IMR-90 (cell line): ENCODE measurements at regions not wholly inside any gene's neighbourhood (a gene's known extent, or its start where the extent isn't known, plus 50 kb on each side); places are given as distances from the start of the nearest gene placed in this dataset.

ENCODE experiments used
- BHLHE40 ChIP-seq: fragments of 150-350 bp; IDR thresholded peaks from 2 replicates; pipeline ENCODE4 v1.6.1; 2016; ENCODE audit warnings: mild to moderate bottlenecking, low read depth, low read length
- CEBPB ChIP-seq: IDR thresholded peaks from 2 replicates; pipeline ENCODE4 v1.6.1; 2012; ENCODE audit warnings: low read depth, low read length, improper control_type of control experiment
- CHD1 ChIP-seq: IDR thresholded peaks from 2 replicates; pipeline ENCODE4 v1.6.1; 2012; ENCODE audit warnings: low read depth, low read length, improper control_type of control experiment
- CTCF ChIP-seq: conservative IDR thresholded peaks from 2 replicates; pipeline ENCODE4 v1.5.1; 2012; ENCODE audit warnings: mild to moderate bottlenecking, low read depth, low read length, improper control_type of control experiment
- FOS ChIP-seq: fragments of 150-350 bp; IDR thresholded peaks from 2 replicates; pipeline ENCODE4 v1.6.1; 2016; ENCODE audit warnings: low read depth, low read length
- MAFK ChIP-seq: IDR thresholded peaks from 2 replicates; pipeline ENCODE4 v1.6.1; 2012; ENCODE audit warnings: low read depth, low read length, improper control_type of control experiment
- MXI1 ChIP-seq: IDR thresholded peaks from 2 replicates; pipeline ENCODE4 v1.6.1; 2012; ENCODE audit warnings: low read depth, mild to moderate bottlenecking, low read length, moderate library complexity, borderline replicate concordance
- POLR2A ChIP-seq: IDR thresholded peaks from 2 replicates; pipeline ENCODE4 v1.6.1; 2012; ENCODE audit warnings: mild to moderate bottlenecking, low read depth, low read length
- RAD21 ChIP-seq: IDR thresholded peaks from 2 replicates; pipeline ENCODE4 v1.6.1; 2012; ENCODE audit warnings: low read length, improper control_type of control experiment
- RCOR1 ChIP-seq: IDR thresholded peaks from 2 replicates; pipeline ENCODE4 v1.6.1; 2012; ENCODE audit warnings: mild to moderate bottlenecking, low read length, improper control_type of control experiment; ENCODE audit not compliant: insufficient replicate concordance
- SMC3 ChIP-seq: fragments of 150-350 bp; IDR thresholded peaks from 2 replicates; pipeline ENCODE4 v1.6.1; 2016; ENCODE audit warnings: low read depth, mild to moderate bottlenecking, antibody characterized with exemption, low read length, moderate library complexity
- USF2 ChIP-seq: fragments of 150-350 bp; IDR thresholded peaks from 2 replicates; pipeline ENCODE4 v1.6.1; 2017; ENCODE audit warnings: mild to moderate bottlenecking, antibody characterized with exemption, low read length, low read depth

DNA sequence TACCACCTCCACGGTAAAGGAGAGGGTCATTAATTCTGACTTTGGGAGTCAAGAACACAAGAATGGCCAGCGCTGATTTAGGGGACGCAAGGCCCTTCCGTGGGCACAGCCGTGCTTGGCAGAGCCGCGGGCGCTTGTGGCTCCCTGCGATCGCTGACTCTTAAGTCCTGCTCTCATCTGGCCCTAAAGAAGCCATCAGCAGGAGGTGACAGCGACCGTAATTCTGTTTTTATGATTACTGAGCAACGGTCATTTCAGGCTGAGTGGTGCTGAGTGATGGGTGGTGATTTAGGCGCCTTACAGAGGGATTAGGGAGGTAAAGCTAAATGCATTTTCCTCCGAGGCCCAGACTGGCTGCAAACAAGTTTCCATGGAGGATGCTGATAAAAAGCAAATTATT lies 364.6 kb upstream of the SULF2 start:
- TF ChIP-seq USF2 (no peak), CTCF (no peak), RAD21 (no peak), MAFK (no peak), CHD1 (no peak), POLR2A (no peak), CEBPB (no peak), SMC3 (no peak), MXI1 (no peak), RCOR1 (no peak), BHLHE40 (no peak), FOS (no peak)
